Stimulated activated CD4-positive, alpha-beta T cell treated with anti-CD3 and anti-CD28 coated beads, Interleukin-1b, Interleukin-23, amount 100 ng/mL, for 24 hours (primary cell): ENCODE measurements at regions not wholly inside any gene's neighbourhood (a gene's known extent, or its start where the extent isn't known, plus 50 kb on each side); places are given as distances from the start of the nearest gene placed in this dataset.
"Not testable (repeated sequence)": the region's sequence is repeated elsewhere in the genome, so short reads cannot be mapped to it uniquely, and the experiment has no call there.

Experiments
- DNase-seq, 4 experiments: peaks; one replicate each; pipeline ENCODE4 v3.0.0-alpha.2; 2020; ENCODE audit warnings: low read depth in 4 of 4, low spot score in 1 of 4

DNA sequence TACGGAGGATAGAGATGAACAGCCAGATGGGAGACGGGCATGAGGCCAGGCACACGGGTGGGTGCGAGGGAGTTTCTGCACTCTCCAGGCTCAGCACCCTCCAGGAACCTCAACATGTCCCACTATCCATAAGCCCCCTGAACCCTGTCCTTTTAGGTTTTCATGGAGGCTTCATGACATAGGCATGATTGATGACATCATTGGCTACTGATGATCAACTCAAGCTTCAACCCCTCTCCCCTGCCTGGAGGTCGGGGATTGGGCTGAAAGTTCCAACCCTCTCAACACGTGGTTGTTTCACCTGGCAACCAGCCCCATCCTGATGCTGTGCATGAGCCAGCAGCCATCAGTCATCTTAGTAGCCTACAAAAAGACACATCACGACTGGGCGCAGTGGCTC is 360.7 kb upstream of the AUTS2 start:
- DNase-seq, result no peak

DNA sequence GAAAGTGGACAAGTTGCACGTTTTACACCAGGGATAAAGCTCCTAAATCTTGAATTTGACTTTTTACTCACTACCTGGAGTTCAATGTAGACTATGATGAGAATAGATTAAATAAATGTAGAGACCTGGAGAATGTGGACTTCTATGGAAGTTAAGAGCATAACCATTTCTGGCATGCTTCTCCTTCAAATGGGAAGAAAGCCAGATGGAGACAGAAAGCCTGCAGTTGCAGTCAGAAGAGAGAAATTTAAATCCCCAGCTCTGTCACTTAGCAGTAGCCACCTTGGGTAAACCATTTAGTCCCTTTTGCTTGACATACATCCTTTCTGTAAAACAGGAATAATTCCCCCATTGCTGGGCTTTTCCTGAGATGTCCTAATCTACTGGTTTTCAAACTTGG is 355.3 kb upstream of the AUTS2 start:
- no peak for DNase-seq

DNA sequence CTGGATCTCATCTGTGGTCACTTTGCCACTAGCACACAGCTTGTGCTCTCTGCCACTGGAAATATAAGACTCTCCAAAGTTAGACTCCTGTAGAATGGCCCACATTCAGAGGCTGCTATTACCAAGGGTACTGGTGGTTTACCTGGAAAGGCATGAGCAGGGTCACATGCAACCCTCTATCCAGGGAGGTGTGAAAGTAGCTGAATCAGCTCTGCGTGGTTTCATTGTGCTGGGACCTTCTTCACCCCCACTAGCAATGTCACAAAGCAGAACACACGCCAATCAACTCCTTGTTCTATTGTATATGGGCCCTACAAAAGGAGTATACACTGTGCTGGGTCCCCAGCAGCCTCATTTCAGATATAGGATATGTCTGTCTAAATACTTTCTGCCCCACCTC is 353.6 kb upstream of the AUTS2 start:
- no peak for DNase-seq

DNA sequence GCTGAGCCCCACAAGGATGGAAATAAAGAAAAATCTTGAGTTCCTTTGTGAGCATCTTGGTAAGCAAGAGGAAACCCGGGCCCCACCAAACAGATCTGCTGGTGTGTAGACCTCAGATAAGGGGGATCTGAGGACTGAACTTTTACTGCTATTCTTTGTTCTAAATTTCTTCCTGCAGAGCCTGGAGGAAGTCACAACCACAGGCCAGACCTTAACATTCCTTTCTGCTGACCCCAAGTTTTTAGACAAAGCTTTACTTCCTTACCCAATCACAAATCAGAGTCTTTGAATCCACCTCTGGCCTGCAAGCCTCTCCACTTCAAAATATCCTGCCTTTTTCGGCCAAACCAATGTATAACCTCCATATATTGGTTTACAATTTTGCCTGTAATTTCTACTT is 352.6 kb upstream of the AUTS2 start:
- DNase-seq, result no peak

DNA sequence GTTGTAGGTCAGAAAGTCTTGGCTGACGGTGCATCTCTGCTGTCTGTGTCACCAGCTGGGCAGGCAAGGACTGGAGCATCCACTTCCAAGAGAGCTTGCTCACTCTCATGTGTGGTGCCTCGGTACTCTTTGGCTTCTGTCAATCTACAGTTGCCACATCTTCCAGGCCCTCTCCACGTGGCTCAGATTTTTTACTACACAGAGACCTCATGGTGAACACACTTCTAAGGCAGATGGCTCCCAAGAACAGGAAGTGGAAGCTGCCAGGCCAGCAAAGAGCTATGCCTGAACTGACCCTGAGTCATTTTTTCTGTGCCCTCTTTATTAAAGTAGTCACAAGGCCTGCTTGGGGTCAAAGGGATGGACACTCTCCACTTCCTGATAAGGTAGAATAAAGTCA is 351.5 kb upstream of the AUTS2 start:
- DNase-seq, result no peak

DNA sequence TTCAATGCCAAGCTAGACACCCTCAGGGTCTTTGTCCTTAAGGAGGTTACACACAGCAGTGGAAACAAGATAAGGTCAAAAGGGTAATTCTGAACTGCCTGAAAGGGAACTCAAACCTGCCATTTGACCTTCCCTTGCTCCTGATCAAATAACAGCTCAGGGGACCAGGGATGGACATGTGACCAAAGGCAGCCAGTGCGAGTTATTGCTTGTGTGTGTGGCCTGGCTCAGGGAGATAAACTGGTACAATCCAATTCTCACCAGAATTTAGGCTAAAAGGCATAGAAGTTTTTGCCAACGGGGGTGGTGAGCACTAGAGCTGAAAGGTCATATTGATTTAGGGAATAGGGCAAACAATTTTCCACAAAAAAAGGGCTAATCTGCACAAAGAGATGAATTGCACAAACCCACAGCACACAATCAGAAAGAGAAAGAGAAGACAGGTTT is 349.9 kb upstream of the AUTS2 start:
- DNase-seq, result not testable (repeated sequence)

DNA sequence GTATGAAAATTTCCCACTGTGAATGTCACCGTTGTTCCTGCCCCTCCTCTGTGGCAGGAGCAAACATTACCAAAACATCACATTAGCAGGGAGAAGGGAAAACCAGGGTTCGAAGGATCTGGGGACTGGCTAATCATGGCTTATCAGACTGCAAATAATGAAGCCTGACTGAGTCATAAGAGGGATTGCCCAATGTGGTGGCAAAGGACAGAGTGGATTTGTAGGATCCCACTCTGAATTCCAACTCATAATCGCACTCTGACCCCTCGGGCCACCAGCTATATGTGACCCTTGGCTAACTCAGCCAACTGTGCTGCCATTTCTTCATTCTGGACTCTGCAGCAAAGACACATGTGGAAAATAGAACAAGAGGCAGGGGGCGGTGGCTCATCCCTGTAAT is 347.3 kb upstream of the AUTS2 start:
- no peak for DNase-seq

DNA sequence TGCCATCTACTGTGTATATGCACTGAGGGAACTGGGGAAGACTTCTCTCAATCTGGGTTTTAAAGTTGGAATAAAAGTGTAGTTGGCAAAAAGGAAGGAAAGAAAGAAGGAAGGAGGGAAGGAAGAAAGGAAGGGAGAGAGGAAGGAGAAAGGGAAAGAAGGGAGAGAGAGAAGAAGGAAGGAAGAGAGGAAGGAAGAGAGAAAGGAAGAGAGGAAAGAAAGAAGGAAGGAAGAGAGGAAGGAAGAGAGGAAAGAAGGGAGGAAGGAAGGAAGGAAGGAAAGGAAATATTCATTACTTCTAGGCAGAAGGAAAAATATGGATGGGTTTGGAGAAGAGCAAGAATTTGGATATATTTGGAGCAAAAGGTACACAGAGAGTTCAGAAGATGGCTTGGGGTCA is 343.6 kb upstream of the AUTS2 start:
- no peak for DNase-seq

DNA sequence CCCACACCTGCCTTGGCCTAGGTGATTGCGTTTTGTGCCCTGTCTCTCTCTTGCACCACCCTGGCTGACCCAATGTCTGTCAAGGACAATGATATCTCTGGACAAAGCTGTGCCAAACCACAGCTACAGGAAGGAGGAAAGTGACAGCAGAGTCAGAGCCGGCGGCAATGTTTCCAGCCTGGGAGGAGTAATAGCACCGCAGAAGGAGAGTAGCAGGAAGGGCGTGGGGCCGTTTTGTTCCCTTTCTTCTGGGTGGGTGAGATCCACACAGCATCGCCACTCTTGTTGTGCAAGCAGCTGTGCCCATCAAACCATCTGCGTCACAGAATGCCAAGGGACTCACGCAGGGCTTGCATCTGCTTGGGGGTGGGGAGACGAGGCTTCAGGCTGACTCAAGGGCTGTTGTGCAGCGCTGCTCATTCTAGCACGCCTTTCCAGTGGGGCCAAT is 341.6 kb upstream of the AUTS2 start:
- DNase-seq, result no peak

DNA sequence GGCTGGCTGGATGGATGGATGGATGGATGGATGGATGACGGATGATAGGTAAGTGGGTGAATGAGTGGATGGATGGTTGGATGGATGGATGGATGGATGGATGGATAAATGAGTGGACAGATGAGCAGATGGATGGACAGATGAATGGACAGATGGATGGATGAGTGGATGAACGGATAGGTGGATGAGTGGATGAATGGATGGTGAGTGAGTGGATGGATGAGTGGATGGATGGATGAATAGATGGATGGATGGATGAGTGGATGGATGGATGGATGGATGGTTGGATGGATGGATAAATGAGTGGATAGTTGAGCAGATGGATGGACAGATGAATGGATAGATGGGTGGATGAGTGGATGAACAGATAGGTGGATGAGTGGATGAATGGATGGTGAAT is 340.7 kb upstream of the AUTS2 start:
- no peak for DNase-seq

DNA sequence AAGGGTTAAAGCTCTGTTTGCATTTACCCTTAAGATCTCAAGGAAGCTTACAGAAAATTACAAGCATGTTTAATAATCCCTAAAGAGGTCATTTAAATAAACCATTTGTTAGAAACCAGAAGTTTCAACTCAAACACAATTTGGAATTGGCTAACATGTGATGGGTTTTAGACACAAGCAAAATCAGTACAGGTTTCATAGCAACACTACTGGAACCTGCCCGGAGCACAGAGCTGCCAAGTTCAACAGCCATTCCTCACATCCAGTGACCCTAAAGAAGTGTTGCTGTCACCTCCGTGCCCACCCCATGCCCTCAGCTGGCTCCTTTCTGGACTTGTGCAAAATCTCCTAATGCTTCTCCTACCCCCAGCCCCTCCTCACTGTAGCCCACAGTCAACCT is 338.8 kb upstream of the AUTS2 start:
- DNase-seq, result no peak

DNA sequence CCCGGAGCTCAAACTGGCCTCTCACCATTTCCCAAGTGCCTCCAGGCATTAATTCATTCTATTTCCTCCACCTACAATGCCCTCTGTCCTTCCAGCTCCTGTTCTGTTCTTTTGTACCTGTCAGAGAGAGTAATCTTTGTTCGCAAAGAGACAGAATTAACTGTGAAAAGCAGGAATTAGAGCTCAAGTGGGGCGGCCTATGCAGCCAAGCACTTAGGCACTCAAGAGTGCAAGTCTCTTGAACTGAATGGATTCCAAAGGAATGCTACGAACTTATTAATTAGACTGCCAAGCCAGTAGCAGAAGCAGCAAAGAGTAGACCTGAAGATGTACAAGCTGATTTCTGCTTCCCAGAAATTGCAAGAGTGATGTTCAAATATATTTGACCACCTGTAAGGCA is 338.3 kb upstream of the AUTS2 start:
- DNase-seq, result no peak

DNA sequence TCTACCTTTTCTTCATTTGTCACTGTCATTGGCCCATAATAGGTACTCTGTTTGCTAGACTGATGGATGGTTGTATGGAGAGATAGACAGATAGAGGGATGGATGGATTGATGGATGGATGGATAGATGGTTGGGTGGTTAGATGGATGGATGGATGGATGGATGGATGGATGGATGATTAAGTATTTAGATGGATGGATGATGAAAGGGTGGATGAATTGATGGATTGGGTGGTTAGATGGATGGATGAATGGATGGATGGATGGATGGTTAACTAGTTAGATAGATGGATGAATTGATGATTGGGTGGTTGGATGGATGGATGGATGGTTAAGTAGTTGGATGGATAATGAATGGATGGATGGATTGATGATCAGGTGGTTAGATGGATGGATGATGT is 334.7 kb upstream of the AUTS2 start:
- DNase-seq, result no peak

DNA sequence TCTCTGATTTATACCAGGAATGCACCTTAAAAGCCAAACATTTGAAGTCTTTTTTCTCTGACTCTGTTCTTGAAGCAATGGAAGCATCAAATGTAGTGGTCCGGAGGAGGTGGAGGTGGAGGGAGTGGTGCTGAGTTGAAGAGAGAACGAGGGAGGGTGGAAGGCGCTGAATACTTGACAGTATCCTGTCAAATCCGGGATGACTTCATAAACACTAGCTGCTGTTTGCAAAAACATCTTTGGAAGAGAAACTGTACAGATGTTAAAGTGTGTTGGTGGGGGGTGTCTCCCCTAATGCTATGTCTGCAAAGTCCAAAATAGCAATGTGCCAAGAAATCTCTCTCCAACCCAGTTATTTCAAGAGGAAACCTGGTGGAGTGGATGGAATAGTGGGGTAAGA is 328.5 kb upstream of the AUTS2 start:
- no peak for DNase-seq

DNA sequence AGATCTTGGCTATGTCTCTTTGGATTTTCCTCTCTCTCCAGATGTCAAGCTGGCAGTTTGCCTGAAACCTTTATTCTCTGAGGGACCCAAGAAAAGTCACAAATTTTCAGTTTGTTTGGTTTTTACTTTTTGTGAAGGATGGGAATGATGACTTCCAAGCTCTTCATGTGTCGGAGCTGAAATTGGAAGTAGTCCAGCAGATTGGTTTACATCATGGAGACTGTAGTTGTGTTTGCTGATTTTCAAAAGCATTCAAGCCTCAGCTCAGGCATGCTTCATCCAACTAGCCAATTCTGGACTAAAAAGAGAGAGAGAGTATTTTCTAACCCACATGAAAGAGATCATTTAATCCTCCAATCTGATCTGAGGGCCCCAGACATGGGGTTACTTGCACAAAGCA is 326.2 kb upstream of the AUTS2 start:
- no peak for DNase-seq

DNA sequence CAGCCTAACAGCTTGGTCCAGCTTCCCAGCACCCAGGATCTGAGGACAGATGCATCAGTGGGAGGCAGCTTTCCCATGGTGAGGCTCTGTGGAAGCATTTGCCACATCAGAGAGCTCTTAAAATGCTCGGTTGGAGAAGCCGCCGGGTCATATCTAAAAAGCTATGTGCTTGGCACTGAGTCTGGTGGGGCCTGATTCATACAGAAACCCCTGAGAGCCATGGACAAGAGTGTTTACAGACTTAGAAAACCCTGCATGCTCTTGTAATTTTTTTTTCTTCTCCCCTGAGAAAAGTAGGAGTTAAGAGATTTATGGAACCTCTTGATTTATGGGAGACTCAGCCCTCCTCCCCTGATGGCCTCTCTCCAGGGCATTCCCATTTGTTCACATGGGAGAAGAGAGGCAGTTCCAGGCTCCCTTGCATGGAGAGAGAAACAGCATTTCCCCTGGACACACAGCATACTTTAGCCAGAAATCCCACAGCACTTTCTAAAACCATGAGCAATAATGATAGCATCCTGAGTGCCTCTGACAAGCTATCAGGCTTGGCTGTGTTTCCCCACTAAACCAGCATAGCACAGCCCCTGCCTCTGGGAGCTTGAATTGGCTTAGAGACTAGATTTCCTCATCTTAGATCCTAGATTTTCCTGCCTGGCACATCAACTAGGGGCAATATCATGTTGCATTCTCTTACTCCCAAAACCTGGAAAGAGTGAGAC is 322.1 kb upstream of the AUTS2 start:
- no peak for DNase-seq

DNA sequence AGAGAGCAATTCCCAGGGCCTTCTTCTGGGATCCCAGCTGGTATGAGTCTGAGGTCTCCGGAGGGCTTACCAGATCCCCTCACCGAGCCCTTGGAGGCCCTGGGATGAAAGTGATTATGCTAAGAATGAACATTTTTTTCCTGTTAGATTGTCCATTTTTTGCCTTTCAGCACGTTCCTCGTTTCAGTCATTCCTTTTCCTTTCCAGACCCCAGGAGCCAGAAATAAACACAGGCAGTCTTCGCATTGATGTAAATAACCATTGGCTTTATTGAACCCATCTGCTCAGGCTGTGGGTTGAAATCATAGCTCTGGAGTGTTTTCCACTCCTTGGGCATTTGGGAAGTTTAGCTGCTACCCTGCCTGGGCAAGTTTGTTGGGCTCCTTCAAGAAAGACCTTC is 320.9 kb upstream of the AUTS2 start:
- no peak for DNase-seq

DNA sequence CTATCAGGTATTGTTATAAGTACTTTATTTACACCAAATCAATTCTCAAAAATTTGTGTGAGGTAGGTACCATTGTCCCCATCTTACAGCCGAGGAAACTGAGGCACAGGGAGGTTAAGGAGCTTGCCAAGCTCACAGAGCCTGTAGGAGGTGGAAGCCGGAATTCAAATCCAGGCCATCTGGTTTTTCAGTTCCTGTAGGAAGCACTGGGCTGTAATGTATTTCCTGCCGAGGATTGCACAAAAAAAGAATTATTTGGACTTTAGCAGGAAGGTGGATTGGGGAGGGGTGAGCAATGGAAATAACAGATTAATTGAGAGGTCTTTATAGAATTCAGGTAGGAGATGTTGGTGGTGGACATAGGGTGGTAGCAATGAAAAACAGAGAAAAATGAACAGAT is 315.3 kb upstream of the AUTS2 start:
- no peak for DNase-seq

DNA sequence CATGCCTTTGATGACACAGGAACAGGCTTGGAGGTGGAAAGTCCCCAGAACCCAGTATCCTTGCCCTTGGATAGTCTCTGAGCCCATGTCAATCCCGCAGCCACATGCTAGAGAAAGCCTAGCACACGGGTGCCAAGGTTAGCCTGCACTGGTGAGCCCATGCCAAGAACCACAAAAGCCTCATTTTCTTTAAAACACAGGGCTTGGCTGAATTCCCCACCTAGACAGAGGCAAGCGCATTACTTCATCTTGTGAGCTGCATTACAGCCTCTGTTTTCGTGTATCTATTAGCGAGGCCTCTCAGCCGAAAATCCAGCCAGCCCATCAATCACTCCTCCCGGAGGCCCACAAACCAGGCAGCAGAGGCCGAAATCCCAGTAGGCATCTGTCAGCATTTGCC is 314.9 kb upstream of the AUTS2 start:
- DNase-seq, result no peak

DNA sequence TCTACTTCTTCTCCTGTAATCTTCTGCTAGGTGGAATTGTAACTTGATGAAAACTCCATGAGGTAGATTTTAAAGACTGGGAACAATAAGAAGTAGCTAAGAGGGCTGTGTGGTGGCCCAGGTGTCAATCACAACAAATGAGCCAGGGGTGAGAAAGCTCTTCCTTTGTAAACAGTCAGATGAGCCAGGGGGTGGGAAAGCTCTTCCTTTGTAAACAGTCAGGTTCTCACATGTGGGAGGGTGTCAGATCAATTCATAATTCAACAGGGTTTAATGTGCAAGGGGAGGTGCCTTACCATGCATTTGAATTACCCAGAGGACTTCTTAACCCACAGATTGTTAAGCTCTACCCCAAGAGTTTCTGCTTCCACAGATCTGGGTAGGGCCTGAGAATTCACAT is 312.4 kb upstream of the AUTS2 start:
- no peak for DNase-seq

DNA sequence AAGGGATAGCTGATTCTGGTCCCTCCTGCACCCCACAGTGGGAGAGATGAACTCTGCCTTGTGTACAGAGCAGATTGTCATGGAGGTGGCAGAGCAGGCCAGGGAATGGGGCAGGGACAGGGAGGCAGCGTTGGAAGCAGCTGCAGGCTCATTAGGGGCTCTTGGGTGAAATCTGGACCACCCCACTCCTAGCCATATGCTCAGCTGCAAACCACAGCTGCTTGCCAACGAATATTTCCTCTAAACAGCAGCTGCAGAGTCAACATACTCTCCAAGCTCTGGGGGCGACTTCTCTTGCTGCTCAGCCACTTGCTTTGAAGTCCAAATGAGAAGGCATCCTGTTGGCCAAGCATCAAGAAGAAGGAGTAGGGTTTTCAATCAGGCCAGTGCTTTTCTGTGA is 302.3 kb upstream of the AUTS2 start:
- no peak for DNase-seq

DNA sequence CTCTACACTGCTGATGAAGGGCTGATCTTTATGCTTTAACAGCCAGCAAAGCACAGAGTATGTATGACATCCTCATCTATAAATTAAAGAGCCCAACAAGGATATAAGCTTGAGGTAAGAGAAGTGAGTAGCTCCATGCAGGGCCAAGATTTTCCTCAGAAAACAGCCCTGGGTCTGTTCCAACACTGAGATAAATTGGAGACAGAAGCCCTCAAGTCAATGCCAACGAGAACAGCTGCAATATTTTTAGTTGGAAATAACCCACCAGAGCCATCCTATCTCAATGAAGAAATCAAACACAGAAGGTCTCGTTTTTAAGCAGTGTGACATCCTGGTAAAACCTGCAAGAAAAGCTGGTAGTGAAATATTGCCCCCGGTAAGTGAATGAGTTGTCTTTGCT is 297.0 kb upstream of the AUTS2 start:
- DNase-seq, result no peak

DNA sequence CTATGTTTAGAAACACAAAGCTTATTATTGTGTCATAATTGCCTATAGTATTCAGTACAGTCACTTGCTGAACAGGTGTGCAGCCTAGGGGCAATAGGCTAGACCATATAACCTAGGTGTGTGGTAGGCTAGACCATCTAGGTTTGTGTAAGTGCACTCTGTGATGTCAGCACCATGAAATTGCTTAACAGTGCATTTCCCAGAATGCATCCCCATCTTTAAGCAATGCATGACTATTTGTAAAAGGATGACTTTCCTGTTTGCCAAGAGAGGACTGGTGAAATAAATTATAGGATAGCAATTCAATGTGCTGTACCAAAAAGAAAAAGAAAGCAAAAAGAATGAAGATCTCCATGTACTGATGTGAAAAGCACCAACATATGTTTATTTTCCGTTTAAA is 288.7 kb upstream of the AUTS2 start:
- no peak for DNase-seq

DNA sequence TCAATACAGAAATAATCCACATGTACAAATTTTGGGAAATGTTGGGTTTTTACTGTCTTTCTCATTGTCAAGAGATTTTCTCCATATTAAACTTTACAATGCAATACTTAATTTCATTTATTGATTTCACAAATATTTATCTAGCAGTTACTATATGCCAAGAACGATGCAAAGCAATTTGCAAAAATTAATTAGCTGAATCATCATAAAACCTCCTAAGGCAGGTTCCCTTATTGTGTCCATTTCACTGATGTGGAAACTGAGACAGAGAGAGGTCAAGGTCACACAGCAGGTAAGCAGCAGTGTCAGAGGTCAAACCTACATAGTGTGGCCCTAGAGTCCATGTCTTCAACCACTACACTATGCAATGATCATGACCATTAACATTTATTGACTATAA is 286.8 kb upstream of the AUTS2 start:
- DNase-seq, result no peak
